Osteocyte (in vitro differentiated cells): ENCODE measurements at regions not wholly inside any gene's neighbourhood (a gene's known extent, or its start where the extent isn't known, plus 50 kb on each side); places are given as distances from the start of the nearest gene placed in this dataset.

Experiments used
- DNase-seq: peaks from one replicate; pipeline ENCODE4 v3.0.0; 2021; ENCODE audit warnings: mixed read lengths; ENCODE audit not compliant: unreplicated experiment; ENCODE audit errors: extremely low spot score
- H3K27ac Mint-ChIP-seq: one replicate; pipeline ENCODE4 v1.8.0; 2021; ENCODE audit warnings: mild to moderate bottlenecking, mixed read lengths; ENCODE audit not compliant: unreplicated experiment
- H3K27me3 Mint-ChIP-seq: one replicate; pipeline ENCODE4 v1.8.0; 2021; ENCODE audit warnings: mixed read lengths; ENCODE audit not compliant: unreplicated experiment
- H3K36me3 Mint-ChIP-seq: one replicate; pipeline ENCODE4 v1.8.0; 2021; ENCODE audit warnings: mixed read lengths; ENCODE audit not compliant: unreplicated experiment
- H3K4me1 Mint-ChIP-seq: one replicate; pipeline ENCODE4 v1.8.0; 2021; ENCODE audit warnings: mixed read lengths; ENCODE audit not compliant: unreplicated experiment
- H3K4me3 Mint-ChIP-seq: one replicate; pipeline ENCODE4 v1.8.0; 2021; ENCODE audit warnings: mild to moderate bottlenecking, moderate library complexity, mixed read lengths; ENCODE audit not compliant: unreplicated experiment
- H3K9me3 Mint-ChIP-seq: one replicate; pipeline ENCODE4 v1.8.0; 2021; ENCODE audit warnings: mixed read lengths; ENCODE audit not compliant: unreplicated experiment
- CTCF ChIP-seq: fragments of 200-600 bp; sonication (generic); IDR thresholded peaks from 2 replicates; pipeline ENCODE4 v1.5.0; 2021; ENCODE audit warnings: antibody characterized with exemption, mild to moderate bottlenecking, moderate library complexity

- Mint-ChIP-seq H3K4me1 (peaks cover 3% of the 10 kb centered on the region), H3K27ac (no peak overlapping the region), H3K9me3 (no peaks in the 10 kb centered on the region), H3K4me3 (no peak overlapping the region), H3K36me3 (no peaks in the 10 kb centered on the region), H3K27me3 (peaks cover 3% of the 10 kb centered on the region)
- TF ChIP-seq CTCF = peak; percentile 86
- DNase-seq = no peak
These were observed 120.0 kb downstream of the SETD4 start for GRCh38 chr21:35940074-35940927.

- no peak for TF ChIP-seq CTCF
- no peaks in the 10 kb centered on the region for H3K36me3 Mint-ChIP-seq
- H3K27me3 Mint-ChIP-seq = peaks cover 3% of the 10 kb centered on the region
- peaks cover 3% of the 10 kb centered on the region for H3K4me1 Mint-ChIP-seq
- no peak overlapping the region for H3K4me3 Mint-ChIP-seq
- no peak for DNase-seq
- H3K9me3 Mint-ChIP-seq = no peaks in the 10 kb centered on the region
- H3K27ac Mint-ChIP-seq = no peak overlapping the region
These were observed 121.9 kb downstream of the SETD4 start for GRCh38 chr21:35938446-35938845.

- H3K27me3 Mint-ChIP-seq = no peaks in the 10 kb centered on the region
- H3K27ac Mint-ChIP-seq = no peak overlapping the region
- no peaks in the 10 kb centered on the region for H3K4me1 Mint-ChIP-seq
- H3K36me3 Mint-ChIP-seq = no peaks in the 10 kb centered on the region
- peak; percentile 55 for TF ChIP-seq CTCF
- DNase-seq = no peak
- H3K4me3 Mint-ChIP-seq = no peak overlapping the region
- no peaks in the 10 kb centered on the region for H3K9me3 Mint-ChIP-seq
These were observed 126.9 kb downstream of the SETD4 start for GRCh38 chr21:35933466-35933865.

GRCh38 chr21:35932232-35932911 lies 128.0 kb downstream of the SETD4 start:
- no peak for DNase-seq
- no peaks in the 10 kb centered on the region for H3K9me3 Mint-ChIP-seq
- H3K27ac Mint-ChIP-seq = no peak overlapping the region
- TF ChIP-seq CTCF = no peak
- no peaks in the 10 kb centered on the region for H3K27me3 Mint-ChIP-seq
- H3K4me3 Mint-ChIP-seq = no peak overlapping the region
- H3K36me3 Mint-ChIP-seq = no peaks in the 10 kb centered on the region
- H3K4me1 Mint-ChIP-seq = no peaks in the 10 kb centered on the region

- DNase-seq = no peak
- Mint-ChIP-seq H3K9me3 (no peaks in the 10 kb centered on the region), H3K36me3 (no peaks in the 10 kb centered on the region), H3K27ac (no peak overlapping the region), H3K4me3 (no peak overlapping the region), H3K27me3 (no peaks in the 10 kb centered on the region), H3K4me1 (peaks cover 4% of the 10 kb centered on the region)
- no peak for TF ChIP-seq CTCF
These were observed 130.4 kb downstream of the SETD4 start for GRCh38 chr21:35929901-35930300.
